ENCODE measurements at regions not wholly inside any gene's neighbourhood (a gene's known extent, or its start where the extent isn't known, plus 50 kb on each side); places are given as distances from the start of the nearest gene placed in this dataset.
"Not testable (repeated sequence)": the region's sequence is repeated elsewhere in the genome, so short reads cannot be mapped to it uniquely, and the experiment has no call there.

- H2BK120ac ChIP-seq (ENCODE audit: low read depth, low read length); H3K4me2 ChIP-seq (ENCODE audit: low read depth, low read length); H3K27ac ChIP-seq (ENCODE audit: insufficient read depth, low read length); H3K18ac ChIP-seq (ENCODE audit: low read depth, low read length); H3K27me3 ChIP-seq (ENCODE audit: control insufficient read depth, insufficient read depth, low read length); H2AFZ ChIP-seq (replicated peaks; ENCODE audit: low read length, poor library complexity); intact Hi-C loops (cut with micrococcal nuclease); H3K36me3 ChIP-seq (ENCODE audit: control insufficient read depth, insufficient read depth, low read length); H3K4ac ChIP-seq (ENCODE audit: low read depth, low read length); H3K9me1 ChIP-seq (ENCODE audit: insufficient read depth, low read length); H2BK20ac ChIP-seq (ENCODE audit: low read depth, low read length); BruUV-seq (replicated peaks); H2AK5ac ChIP-seq (ENCODE audit: low read depth, low read length); H4K20me1 ChIP-seq (ENCODE audit: insufficient read depth, low read length); H3K14ac ChIP-seq (replicated peaks; ENCODE audit: low read depth, low read length); CTCF ChIA-PET; ATAC-seq (ENCODE audit: low read depth); dilution Hi-C loops (cut with HindIII; ENCODE audit: low sequenced_read_pairs, unreplicated experiment); DNase-seq; H3K79me1 ChIP-seq (ENCODE audit: low read depth in 1 of 2, low read length in 2 of 2); H3K9me3 ChIP-seq (ENCODE audit: control insufficient read depth, insufficient read depth, low read length); POLR2A ChIA-PET (ENCODE audit: unreplicated experiment); H3K9ac ChIP-seq (ENCODE audit: low read depth, low read length); H2AK9ac ChIP-seq (replicated peaks; ENCODE audit: low read depth, low read length, poor library complexity); H2BK5ac ChIP-seq (ENCODE audit: low read depth, low read length, poor library complexity, severe bottlenecking); H4K8ac ChIP-seq (ENCODE audit: low read depth in 2 of 2, low read length in 2 of 2); H3K56ac ChIP-seq (ENCODE audit: extremely low read depth, insufficient read depth, low read length); H2BK15ac ChIP-seq (ENCODE audit: low read depth, low read length); H4K91ac ChIP-seq (ENCODE audit: insufficient read depth, low read depth, low read length); H3K23ac ChIP-seq (ENCODE audit: low read depth, low read length); H3K4me1 ChIP-seq (ENCODE audit: control insufficient read depth, insufficient read depth, low read length); H4K5ac ChIP-seq (ENCODE audit: low read depth, low read length); H3K4me3 ChIP-seq (ENCODE audit: insufficient read depth, low read depth, low read length); in situ Hi-C loops (cut with MboI; ENCODE audit: low sequenced_read_pairs): not testable (repeated sequence)
- 100% methylated on average over 1 of the region's 3 CpGs; no CpG with 5 or more reads in 1 of the 2 experiments for WGBS, 2 experiments (ENCODE audit: extremely low coverage in 2 of 2, insufficient read length in 1 of 2)
Observed at GRCh38 chr4:9076974-9077373, 93.2 kb upstream of the FAM90A26 start.

DNA sequence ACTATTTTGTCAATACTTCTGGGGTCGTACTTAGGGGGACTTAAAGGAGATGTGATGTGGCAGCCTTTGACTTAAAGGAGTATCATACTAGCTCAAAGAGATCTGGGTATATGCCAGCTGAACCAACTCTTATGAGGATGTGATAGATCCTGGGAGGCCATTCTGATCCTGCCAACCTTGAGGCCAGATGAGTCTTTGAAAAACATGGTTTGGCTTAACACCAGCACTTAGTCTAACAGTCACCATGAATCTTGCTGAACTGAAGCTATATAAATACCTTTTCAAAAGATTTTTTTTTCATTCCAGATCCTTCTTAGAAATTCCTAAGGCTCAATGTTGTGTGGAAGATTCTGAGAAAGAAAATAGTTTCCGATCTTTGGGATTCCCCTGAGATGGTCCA, 93.7 kb upstream of the FAM90A26 start:
- H3K79me1 ChIP-seq (ENCODE audit: low read depth in 1 of 2, low read length in 2 of 2); H2BK120ac ChIP-seq (ENCODE audit: low read depth, low read length); H3K4ac ChIP-seq (ENCODE audit: low read depth, low read length); H2BK5ac ChIP-seq (ENCODE audit: low read depth, low read length, poor library complexity, severe bottlenecking); H4K91ac ChIP-seq (ENCODE audit: insufficient read depth, low read depth, low read length); H4K8ac ChIP-seq (ENCODE audit: low read depth in 2 of 2, low read length in 2 of 2); H2AK5ac ChIP-seq (ENCODE audit: low read depth, low read length); DNase-seq; POLR2A ChIA-PET (ENCODE audit: unreplicated experiment); CTCF ChIA-PET; in situ Hi-C loops (cut with MboI; ENCODE audit: low sequenced_read_pairs); H3K9me3 ChIP-seq (ENCODE audit: control insufficient read depth, insufficient read depth, low read length); BruUV-seq (replicated peaks); H3K56ac ChIP-seq (ENCODE audit: extremely low read depth, insufficient read depth, low read length); H3K4me1 ChIP-seq (ENCODE audit: control insufficient read depth, insufficient read depth, low read length); ATAC-seq (ENCODE audit: low read depth); H3K4me2 ChIP-seq (ENCODE audit: low read depth, low read length); H3K36me3 ChIP-seq (ENCODE audit: control insufficient read depth, insufficient read depth, low read length); H3K9ac ChIP-seq (ENCODE audit: low read depth, low read length); H2AK9ac ChIP-seq (replicated peaks; ENCODE audit: low read depth, low read length, poor library complexity); H4K20me1 ChIP-seq (ENCODE audit: insufficient read depth, low read length); H3K14ac ChIP-seq (replicated peaks; ENCODE audit: low read depth, low read length); H2BK20ac ChIP-seq (ENCODE audit: low read depth, low read length); H2AFZ ChIP-seq (replicated peaks; ENCODE audit: low read length, poor library complexity); H2BK15ac ChIP-seq (ENCODE audit: low read depth, low read length); intact Hi-C loops (cut with micrococcal nuclease); H3K18ac ChIP-seq (ENCODE audit: low read depth, low read length); H4K5ac ChIP-seq (ENCODE audit: low read depth, low read length); H3K4me3 ChIP-seq (ENCODE audit: insufficient read depth, low read depth, low read length); H3K27me3 ChIP-seq (ENCODE audit: control insufficient read depth, insufficient read depth, low read length); H3K27ac ChIP-seq (ENCODE audit: insufficient read depth, low read length); dilution Hi-C loops (cut with HindIII; ENCODE audit: low sequenced_read_pairs, unreplicated experiment); H3K9me1 ChIP-seq (ENCODE audit: insufficient read depth, low read length); H3K23ac ChIP-seq (ENCODE audit: low read depth, low read length): not testable (repeated sequence)
- no CpG with 5 or more reads among the region's 2 CpGs for WGBS, 2 experiments (ENCODE audit: extremely low coverage in 2 of 2, insufficient read length in 1 of 2)

Measured in IMR-90 (cell line).